Endothelial cell of umbilical vein (primary cell): ENCODE measurements at regions not wholly inside any gene's neighbourhood (a gene's known extent, or its start where the extent isn't known, plus 50 kb on each side); places are given as distances from the start of the nearest gene placed in this dataset.

Source experiments
- BruUV-seq: library from RNA; stranded (reverse); fragments of 400-500 nt; replicated peaks from 2 replicates; lab custom pipeline; 2021; lab: Mats Ljungman, UMichigan
- CTCF ChIA-PET: fragments of 300-600, 350-600 bp; sonication (Branson Sonifier 250); formaldehyde crosslinking; loops from one replicate; lab custom pipeline; 2021; ENCODE audit warnings: antibody characterized with exemption, inconsistent platforms; lab: Charles Lee
- POLR2A ChIA-PET: fragments of 300-600, 350-600 bp; sonication (Branson Sonifier 250); formaldehyde crosslinking; loops from one replicate; lab custom pipeline; 2021; ENCODE audit warnings: antibody characterized with exemption, inconsistent platforms; lab: Charles Lee
- DNase-seq: peaks from one replicate; pipeline ENCODE4 v3.0.0-alpha.2; 2011; ENCODE audit warnings: low read depth, low spot score
- FAIRE-seq: peaks from 2 replicates; lab custom pipeline; 2011; peaks lifted over from hg19 to GRCh38; lab: Jason Lieb, UNC
- H2AFZ ChIP-seq: 2 replicates; pipeline ENCODE4 v1.6.0; 2012; ENCODE audit warnings: low read depth, low read length, control low read depth, inconsistent platforms
- H3K27ac ChIP-seq: 2 replicates; pipeline ENCODE4 v1.5.1; 2011; ENCODE audit warnings: low read depth, mild to moderate bottlenecking, control low read depth, low read length, moderate library complexity; ENCODE audit not compliant: insufficient read depth
- H3K27me3 ChIP-seq, 2 experiments: 2 replicates each; pipeline versions ENCODE4 v1.6.0 to v1.6.1; 2011; ENCODE audit warnings: low read length in 2 of 2, mixed read lengths in 1 of 2; ENCODE audit not compliant: control insufficient read depth in 2 of 2, insufficient read depth in 2 of 2
- H3K36me3 ChIP-seq, 2 experiments: 2 replicates in 1 of 2; 3 replicates in 1 of 2; pipeline ENCODE4 v1.5.1; 2011; ENCODE audit warnings: low read length in 2 of 2, mild to moderate bottlenecking in 1 of 2, moderate library complexity in 1 of 2; ENCODE audit not compliant: control insufficient read depth in 2 of 2, insufficient read depth in 2 of 2; ENCODE audit errors: extremely low read depth in 1 of 2
- H3K4me1 ChIP-seq: 3 replicates; pipeline ENCODE4 v1.5.1; 2011; ENCODE audit warnings: mild to moderate bottlenecking, low read length; ENCODE audit not compliant: control insufficient read depth, insufficient read depth; ENCODE audit errors: extremely low read depth
- H3K4me2 ChIP-seq: 2 replicates; pipeline ENCODE4 v1.6.1; 2011; ENCODE audit warnings: low read length, control low read depth, mixed read lengths; ENCODE audit not compliant: insufficient read depth
- H3K4me3 ChIP-seq, 3 experiments: fragments of 200-600 bp in 1 of 3; sonication (generic), shearing (Covaris generic) in 1 of 3; replicated peaks in 1 of 3; 2 replicates each; pipeline ENCODE4 v1.5.1; 2011 to 2016; ENCODE audit warnings: control low read depth in 3 of 3, low read length in 3 of 3, mild to moderate bottlenecking in 2 of 3, inconsistent platforms in 1 of 3, low read depth in 1 of 3, moderate library complexity in 1 of 3; ENCODE audit not compliant: insufficient read depth in 1 of 3
- H3K79me2 ChIP-seq: 2 replicates; pipeline ENCODE4 v1.6.0; 2012; ENCODE audit warnings: low read length, inconsistent platforms; ENCODE audit not compliant: control insufficient read depth, insufficient read depth
- H3K9ac ChIP-seq: replicated peaks from 2 replicates; pipeline ENCODE3; 2011; ENCODE audit warnings: low read length, control low read depth; ENCODE audit not compliant: insufficient read depth; ENCODE audit errors: extremely low read depth
- H3K9me1 ChIP-seq: replicated peaks from 3 replicates; pipeline ENCODE4 v1.6.0; 2011; ENCODE audit warnings: mild to moderate bottlenecking, low read length; ENCODE audit not compliant: control insufficient read depth, insufficient read depth; ENCODE audit errors: extremely low read depth
- H3K9me3 ChIP-seq: replicated peaks from 2 replicates; pipeline ENCODE4 v1.5.1; 2012; ENCODE audit warnings: low read length, inconsistent platforms; ENCODE audit not compliant: control insufficient read depth, insufficient read depth
- H4K20me1 ChIP-seq: replicated peaks from 2 replicates; pipeline ENCODE3; 2011; ENCODE audit warnings: mild to moderate bottlenecking, low read length; ENCODE audit not compliant: control insufficient read depth, insufficient read depth; ENCODE audit errors: extremely low read depth
- EZH2 ChIP-seq: IDR thresholded peaks from 2 replicates; pipeline ENCODE4 v1.6.1; 2012; ENCODE audit warnings: borderline replicate concordance, low read depth, mild to moderate bottlenecking, moderate library complexity, low read length, inconsistent platforms; ENCODE audit not compliant: severe bottlenecking
- FOS ChIP-seq: IDR thresholded peaks from 2 replicates; pipeline ENCODE4 v1.6.1; 2011; ENCODE audit warnings: mild to moderate bottlenecking, low read length, moderate library complexity, borderline replicate concordance; ENCODE audit not compliant: insufficient read depth
- GATA2 ChIP-seq: IDR thresholded peaks from 2 replicates; pipeline ENCODE4 v1.7.0; 2011; ENCODE audit warnings: low read depth, mild to moderate bottlenecking, moderate library complexity, mixed read lengths, low read length; ENCODE audit not compliant: insufficient read length, insufficient read depth
- JUN ChIP-seq: IDR thresholded peaks from 2 replicates; pipeline ENCODE4 v1.6.1; 2011; ENCODE audit warnings: borderline replicate concordance, low read depth; ENCODE audit not compliant: insufficient read length, insufficient read depth
- MYC ChIP-seq: IDR thresholded peaks from one replicate; pipeline ENCODE4 v1.6.1; 2011; ENCODE audit warnings: mild to moderate bottlenecking, low read depth, low read length
- POLR2A ChIP-seq: IDR thresholded peaks from 2 replicates; pipeline ENCODE4 v1.6.1; 2012; ENCODE audit warnings: low read depth, mild to moderate bottlenecking, control low read depth, low read length
- POLR2AphosphoS5 ChIP-seq: IDR thresholded peaks from 2 replicates; pipeline ENCODE4 v1.6.1; 2012; ENCODE audit warnings: low read depth, mild to moderate bottlenecking, control low read depth, low read length, moderate library complexity; ENCODE audit not compliant: insufficient read depth
- dilution Hi-C: fragments of 300-500 bp; cut with MboI; formaldehyde crosslinking; loops from one replicate; pipeline ENCODE4 v1.15.0; 2019; ENCODE audit warnings: low sequenced_read_pairs; ENCODE audit not compliant: extremely low pct_ligation_motif_present
- intact Hi-C: fragments of 100-400 bp; cut with micrococcal nuclease; formaldehyde crosslinking; loops from one replicate; pipeline ENCODE4 v1.10.0; 2022
- TF ChIP-seq, protein P1 (sequence below), 2 donors: IDR thresholded peaks; 1 replicate in 1 of 2; 2 replicates in 1 of 2; pipeline ENCODE4 v1.5.1; 2011; ENCODE audit warnings: low read length in 2 of 2, mild to moderate bottlenecking in 2 of 2, moderate library complexity in 2 of 2, control low read depth in 1 of 2, inconsistent platforms in 1 of 2, low read depth in 1 of 2; ENCODE audit not compliant: insufficient read depth in 1 of 2; ENCODE audit errors: extremely low read depth in 1 of 2
- TF ChIP-seq, protein P2 (sequence below): IDR thresholded peaks from 2 replicates; pipeline ENCODE4 v1.6.1; 2011; ENCODE audit not compliant: insufficient read depth, insufficient read length

DNA sequence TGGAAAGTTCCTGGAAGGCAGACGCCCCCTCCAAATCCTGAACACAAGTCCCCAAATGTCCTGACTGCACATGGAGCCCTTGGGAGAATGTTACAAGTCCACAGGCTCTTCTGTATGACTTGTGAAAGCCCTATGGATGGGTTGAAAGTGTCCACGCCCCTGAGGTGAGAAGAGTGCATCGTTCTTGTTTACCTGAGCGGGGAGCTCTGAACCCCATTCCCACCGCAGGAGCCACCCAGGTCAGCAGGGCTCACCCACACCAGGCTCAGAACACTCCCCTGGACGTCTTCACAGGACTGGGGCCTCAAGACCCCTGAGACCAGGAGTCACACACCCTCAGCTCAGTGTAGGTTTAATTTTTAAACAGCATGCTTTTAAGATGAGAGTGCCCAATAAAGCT is 84.2 kb upstream of the TMEM18 start:
- H4K20me1 ChIP-seq = no peaks in the 10 kb centered on the region
- H3K27ac ChIP-seq = no peak overlapping the region
- H3K4me3 ChIP-seq = no peak overlapping the region
- TF ChIP-seq POLR2AphosphoS5 = no peak
- TF ChIP-seq, protein P1, sequence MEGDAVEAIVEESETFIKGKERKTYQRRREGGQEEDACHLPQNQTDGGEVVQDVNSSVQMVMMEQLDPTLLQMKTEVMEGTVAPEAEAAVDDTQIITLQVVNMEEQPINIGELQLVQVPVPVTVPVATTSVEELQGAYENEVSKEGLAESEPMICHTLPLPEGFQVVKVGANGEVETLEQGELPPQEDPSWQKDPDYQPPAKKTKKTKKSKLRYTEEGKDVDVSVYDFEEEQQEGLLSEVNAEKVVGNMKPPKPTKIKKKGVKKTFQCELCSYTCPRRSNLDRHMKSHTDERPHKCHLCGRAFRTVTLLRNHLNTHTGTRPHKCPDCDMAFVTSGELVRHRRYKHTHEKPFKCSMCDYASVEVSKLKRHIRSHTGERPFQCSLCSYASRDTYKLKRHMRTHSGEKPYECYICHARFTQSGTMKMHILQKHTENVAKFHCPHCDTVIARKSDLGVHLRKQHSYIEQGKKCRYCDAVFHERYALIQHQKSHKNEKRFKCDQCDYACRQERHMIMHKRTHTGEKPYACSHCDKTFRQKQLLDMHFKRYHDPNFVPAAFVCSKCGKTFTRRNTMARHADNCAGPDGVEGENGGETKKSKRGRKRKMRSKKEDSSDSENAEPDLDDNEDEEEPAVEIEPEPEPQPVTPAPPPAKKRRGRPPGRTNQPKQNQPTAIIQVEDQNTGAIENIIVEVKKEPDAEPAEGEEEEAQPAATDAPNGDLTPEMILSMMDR (IDR thresholded peaks at IDR 0.05; ENCODE audit: extremely low read depth in 1 of 2, insufficient read depth in 1 of 2, low read depth in 1 of 2, low read length in 2 of 2) = no peak
- no peak for TF ChIP-seq EZH2
- no peak for TF ChIP-seq POLR2A
- TF ChIP-seq, protein P2, sequence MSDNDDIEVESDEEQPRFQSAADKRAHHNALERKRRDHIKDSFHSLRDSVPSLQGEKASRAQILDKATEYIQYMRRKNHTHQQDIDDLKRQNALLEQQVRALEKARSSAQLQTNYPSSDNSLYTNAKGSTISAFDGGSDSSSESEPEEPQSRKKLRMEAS = no peak
- TF ChIP-seq GATA2 = no peak
- no peak for TF ChIP-seq JUN
- no peak for TF ChIP-seq FOS
- no peak for TF ChIP-seq MYC
- no peaks in the 10 kb centered on the region for H3K36me3 ChIP-seq
- H3K27me3 ChIP-seq = no peaks in the 10 kb centered on the region
- no peak overlapping the region for H3K9ac ChIP-seq
- DNase-seq = no peak
- no TSS peak for BruUV-seq
- no peaks in the 10 kb centered on the region for H3K79me2 ChIP-seq
- H3K4me1 ChIP-seq = no peaks in the 10 kb centered on the region
- H3K9me3 ChIP-seq = peaks cover 3% of the 10 kb centered on the region
- no peak for FAIRE-seq
- dilution Hi-C loops = no loop called here
- intact Hi-C loops = no loop called here
- H3K9me1 ChIP-seq = no peaks in the 10 kb centered on the region
- H2AFZ ChIP-seq = no peak overlapping the region
- POLR2A ChIA-PET = no interaction called here
- H3K4me2 ChIP-seq = no peak overlapping the region
- CTCF ChIA-PET = no interaction called here
